ENCODE measurements at regions not wholly inside any gene's neighbourhood (a gene's known extent, or its start where the extent isn't known, plus 50 kb on each side); places are given as distances from the start of the nearest gene placed in this dataset.

- Mint-ChIP-seq H3K27me3 (peaks cover 12 to 62% (median 50%) of the 10 kb centered on the region in 3 donors), H3K9me3 (peaks cover 0 to 4% (median 2%) of the 10 kb centered on the region in 7 donors), H3K27ac (no peak overlapping the region), H3K4me3 (no peak overlapping the region), H3K4me1 (peaks cover 9 to 10% (median 10%) of the 10 kb centered on the region in 3 donors), H3K36me3 (no peaks in the 10 kb centered on the region)
- DNase-seq (no peak), ATAC-seq (ENCODE audit: low read depth in 2 of 2) (peak in 1 of 2 donors; percentile 33)
These were observed 64.1 kb downstream of the ZNF641 start for GRCh38 chr12:48286665-48287064.

DNA sequence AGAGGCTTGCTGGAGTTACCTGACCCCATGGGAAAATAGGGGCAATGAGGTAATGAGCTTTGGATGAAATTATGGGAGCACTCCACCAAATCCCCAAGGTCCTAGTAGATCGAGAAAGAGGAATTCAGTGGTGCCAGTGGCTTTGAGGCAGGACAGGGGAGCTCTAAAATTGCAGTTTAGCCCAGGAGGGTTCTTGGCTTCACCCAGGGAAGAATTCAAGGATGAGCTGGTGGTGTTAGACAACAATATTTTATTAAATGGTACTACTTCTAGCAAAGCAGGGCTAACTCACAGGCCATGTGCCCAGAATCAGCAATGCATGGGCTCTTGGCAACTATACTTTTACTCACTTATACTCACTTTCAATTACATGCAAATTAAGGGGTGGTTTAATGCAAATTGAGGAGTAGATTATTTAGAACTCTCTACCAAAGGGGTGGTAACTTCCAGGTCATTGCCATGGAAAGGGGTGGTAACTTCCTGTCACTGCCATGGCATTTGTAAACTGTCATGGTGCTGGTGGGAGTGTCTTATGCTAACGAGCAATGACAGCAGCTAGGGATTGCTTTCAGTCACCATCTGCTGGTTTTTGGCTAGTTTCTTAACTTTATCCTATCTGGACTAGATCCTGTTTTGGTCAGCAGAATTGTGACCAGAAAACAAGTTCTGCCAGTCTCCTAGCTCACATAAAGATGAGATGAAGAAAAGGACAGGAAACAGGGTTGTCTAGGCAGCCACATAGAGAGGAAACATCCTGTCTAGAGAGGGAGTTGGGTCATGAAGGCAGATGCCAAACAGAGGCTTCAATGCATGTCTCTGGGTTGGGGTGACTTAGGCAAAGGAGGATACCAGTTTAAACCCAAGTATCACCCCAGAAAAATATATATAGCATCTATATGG lies 64.7 kb downstream of the ZNF641 start:
- DNase-seq (no peak), ATAC-seq (ENCODE audit: low read depth in 2 of 2) (peak; percentile 32 to 36)
- Mint-ChIP-seq H3K27me3 (peaks cover 15 to 67% (median 53%) of the 10 kb centered on the region in 3 donors), H3K4me3 (no peak overlapping the region), H3K9me3 (peaks cover 0 to 4% (median 2%) of the 10 kb centered on the region in 7 donors), H3K27ac (no peak overlapping the region), H3K4me1 (peaks cover 9 to 10% (median 10%) of the 10 kb centered on the region in 3 donors), H3K36me3 (no peaks in the 10 kb centered on the region)

GRCh38 chr12:48281811-48282210 lies 68.9 kb downstream of the ZNF641 start:
- H3K36me3 Mint-ChIP-seq: no peaks in the 10 kb centered on the region
- H3K27me3 Mint-ChIP-seq: peaks cover 21 to 65% (median 55%) of the 10 kb centered on the region in 3 donors
- H3K4me1 Mint-ChIP-seq: peaks cover 9 to 10% (median 10%) of the 10 kb centered on the region in 3 donors
- no peak overlapping the region for H3K4me3 Mint-ChIP-seq
- DNase-seq (no peak), ATAC-seq (ENCODE audit: low read depth in 2 of 2) (no peak)
- no peak overlapping the region for H3K27ac Mint-ChIP-seq
- H3K9me3 Mint-ChIP-seq: peaks cover 1 to 10% (median 3%) of the 10 kb centered on the region in 7 donors

GRCh38 chr12:48280572-48280971 lies 70.1 kb downstream of the ZNF641 start:
- no peak overlapping the region for H3K4me3 Mint-ChIP-seq
- no peak for ATAC-seq (ENCODE audit: low read depth in 2 of 2)
- H3K4me1 Mint-ChIP-seq: no peaks in the 10 kb centered on the region
- peak overlapping the region in 1 of 6 donors; percentile 20 for H3K27ac Mint-ChIP-seq
- peaks cover 0 to 4% of the 10 kb centered on the region in 2 donors for H3K36me3 Mint-ChIP-seq
- peaks cover 21 to 61% (median 56%) of the 10 kb centered on the region in 3 donors for H3K27me3 Mint-ChIP-seq
- H3K9me3 Mint-ChIP-seq: peaks cover 5 to 18% (median 10%) of the 10 kb centered on the region in 7 donors
- DNase-seq: no peak

DNA sequence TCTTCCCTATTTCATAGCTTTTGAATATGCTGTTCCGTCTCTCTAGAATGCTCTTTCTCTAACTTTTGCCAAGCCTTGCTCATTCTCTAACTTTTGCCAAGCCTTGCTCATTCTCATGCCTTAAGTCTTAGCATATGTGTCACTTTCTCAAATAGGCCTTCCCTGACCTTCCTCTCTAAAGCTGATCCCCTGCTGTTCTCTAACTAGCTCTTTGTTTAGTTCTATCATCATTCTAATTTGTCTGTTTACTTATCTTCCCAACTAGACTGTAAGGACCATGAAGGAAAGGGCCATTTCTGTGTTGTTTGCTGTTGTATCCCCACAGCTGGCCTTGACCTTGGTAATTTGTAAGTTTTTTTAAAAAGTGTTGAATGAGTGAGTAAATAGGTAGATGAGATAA lies 71.1 kb downstream of the ZNF641 start:
- Mint-ChIP-seq H3K4me1 (no peaks in the 10 kb centered on the region), H3K27ac (no peak overlapping the region)

GRCh38 chr12:48279101-48279500 lies 71.6 kb downstream of the ZNF641 start:
- Mint-ChIP-seq H3K36me3 (peaks cover 4 to 6% of the 10 kb centered on the region in 2 donors), H3K4me3 (no peak overlapping the region), H3K27me3 (peaks cover 27 to 62% (median 61%) of the 10 kb centered on the region in 3 donors), H3K9me3 (peaks cover 5 to 20% (median 12%) of the 10 kb centered on the region in 7 donors), H3K27ac (no peak overlapping the region), H3K4me1 (no peaks in the 10 kb centered on the region)
- ATAC-seq (ENCODE audit: low read depth in 2 of 2): no peak
- no peak for DNase-seq

More for the DNA sequence above, 71.1 kb downstream of the ZNF641 start:
- Mint-ChIP-seq H3K27me3 (peaks cover 27 to 65% (median 62%) of the 10 kb centered on the region in 3 donors), H3K4me3 (no peak overlapping the region), H3K9me3 (peaks cover 5 to 20% (median 12%) of the 10 kb centered on the region in 7 donors), H3K36me3 (peaks cover 4 to 6% of the 10 kb centered on the region in 2 donors)
- no peak for ATAC-seq (ENCODE audit: low read depth in 2 of 2)
- no peak for DNase-seq

DNA sequence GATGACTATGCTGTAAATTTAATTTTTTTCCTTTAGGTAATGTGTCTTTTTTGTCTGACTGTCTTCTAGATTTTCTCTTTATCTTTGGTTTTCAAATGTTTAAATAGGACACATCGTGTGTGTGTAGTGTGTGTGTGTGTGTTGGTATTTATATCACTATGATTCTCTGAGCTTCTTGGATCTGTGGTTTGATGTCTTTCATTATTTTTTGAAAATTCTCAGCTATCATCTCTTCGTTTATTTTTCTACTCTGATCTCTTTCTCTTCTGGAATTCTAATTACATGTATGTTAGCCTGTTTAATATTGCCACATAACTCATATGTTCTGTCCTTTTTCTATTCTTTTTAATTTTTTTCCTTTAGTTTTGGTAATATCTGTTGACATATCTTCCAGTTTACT lies 73.5 kb upstream of the OR10AD1 start:
- no peak for ATAC-seq (ENCODE audit: low read depth in 2 of 2)
- Mint-ChIP-seq H3K27me3 (peaks cover 30 to 61% (median 60%) of the 10 kb centered on the region in 3 donors), H3K36me3 (peaks cover 4 to 6% of the 10 kb centered on the region in 2 donors), H3K4me1 (no peaks in the 10 kb centered on the region), H3K4me3 (no peak overlapping the region), H3K9me3 (peaks cover 5 to 21% (median 14%) of the 10 kb centered on the region in 7 donors), H3K27ac (no peak overlapping the region)
- no peak for DNase-seq

- Mint-ChIP-seq H3K27ac (peak overlapping the region in 2 of 6 donors; percentile 35 to 57), H3K36me3 (peaks cover 0 to 4% of the 10 kb centered on the region in 2 donors)
- DNase-seq: no peak
These were observed 63.7 kb upstream of the OR10AD1 start for GRCh38 chr12:48266826-48267225.

GRCh38 chr12:48265777-48266176 lies 62.7 kb upstream of the OR10AD1 start:
- peak overlapping the region in 5 of 6 donors; percentile 1 to 86 (median 45) for H3K27ac Mint-ChIP-seq
- peak overlapping the region in 4 of 8 donors; percentile 3 to 51 (median 27) for H3K4me3 Mint-ChIP-seq
- peaks cover 0 to 4% of the 10 kb centered on the region in 2 donors for H3K36me3 Mint-ChIP-seq
- H3K4me1 Mint-ChIP-seq: peaks cover 8 to 41% (median 36%) of the 10 kb centered on the region in 3 donors
- H3K9me3 Mint-ChIP-seq: peaks cover 0 to 3% (median 0%) of the 10 kb centered on the region in 7 donors
- DNase-seq: no peak
- H3K27me3 Mint-ChIP-seq: peaks cover 0 to 8% (median 0%) of the 10 kb centered on the region in 3 donors
- no peak for ATAC-seq (ENCODE audit: low read depth in 2 of 2)

More at GRCh38 chr12:48266826-48267225, 63.7 kb upstream of the OR10AD1 start:
- Mint-ChIP-seq H3K27me3 (peaks cover 0 to 6% (median 4%) of the 10 kb centered on the region in 3 donors), H3K4me3 (peak overlapping the region in 2 of 8 donors; percentile 42 to 45), H3K9me3 (peaks cover 0 to 3% (median 0%) of the 10 kb centered on the region in 7 donors), H3K4me1 (peaks cover 8 to 41% (median 36%) of the 10 kb centered on the region in 3 donors)
- no peak for ATAC-seq (ENCODE audit: low read depth in 2 of 2)

- Mint-ChIP-seq H3K4me3 (peak overlapping the region in 1 of 8 donors; percentile 21), H3K9me3 (peaks cover 0 to 3% (median 0%) of the 10 kb centered on the region in 7 donors), H3K36me3 (peaks cover 0 to 4% of the 10 kb centered on the region in 2 donors), H3K27ac (peak overlapping the region in 3 of 6 donors; percentile 5 to 80 (median 79)), H3K4me1 (peaks cover 8 to 41% (median 36%) of the 10 kb centered on the region in 3 donors), H3K27me3 (peaks cover 0 to 10% (median 0%) of the 10 kb centered on the region in 3 donors)
- peak in 1 of 2 donors; percentile 35 for ATAC-seq (ENCODE audit: low read depth in 2 of 2)
- no peak for DNase-seq
These were observed 60.5 kb upstream of the OR10AD1 start for GRCh38 chr12:48263617-48264016.

DNA sequence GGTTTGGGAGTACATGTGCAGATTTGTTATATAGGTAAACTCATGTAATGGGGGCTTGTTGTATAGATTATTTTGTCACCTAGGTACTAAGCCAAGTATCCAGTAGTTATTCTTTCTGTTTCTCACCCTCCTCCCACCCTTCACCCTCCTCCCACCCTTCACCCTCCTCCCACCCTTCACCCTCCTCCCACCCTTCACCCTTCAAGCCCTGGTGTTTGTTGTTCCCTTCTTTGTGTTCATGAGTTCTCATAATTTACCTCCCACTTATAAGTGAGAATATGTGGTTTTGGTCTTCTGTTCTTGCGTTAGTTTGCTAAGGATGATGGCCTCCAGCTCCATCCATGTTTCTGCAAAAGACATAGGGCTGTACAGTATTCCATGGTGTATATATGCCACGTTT lies 58.7 kb upstream of the OR10AD1 start:
- Mint-ChIP-seq H3K36me3 (peaks cover 0 to 4% of the 10 kb centered on the region in 2 donors), H3K4me1 (peaks cover 8 to 32% (median 25%) of the 10 kb centered on the region in 3 donors), H3K27ac (no peak overlapping the region)

More for the DNA sequence above, 58.7 kb upstream of the OR10AD1 start:
- DNase-seq: no peak
- Mint-ChIP-seq H3K4me3 (no peak overlapping the region), H3K27me3 (peaks cover 0 to 15% (median 0%) of the 10 kb centered on the region in 3 donors), H3K9me3 (peaks cover 0 to 3% (median 0%) of the 10 kb centered on the region in 7 donors)
- no peak for ATAC-seq (ENCODE audit: low read depth in 2 of 2)
